SK-N-SH treated with all-trans-retinoic acid at 6 μM for 48 hours (cell line): ENCODE measurements at regions not wholly inside any gene's neighbourhood (a gene's known extent, or its start where the extent isn't known, plus 50 kb on each side); places are given as distances from the start of the nearest gene placed in this dataset.

Source experiments
- ATAC-seq: fragments of 200-7000 bp; cut with Tn5 transposase; 3 replicates; pipeline ENCODE4 v1.9.1; 2020; ENCODE audit warnings: mild to moderate bottlenecking, moderate library complexity
- ARNTL ChIP-seq: fragments of 450-650 bp; formaldehyde crosslinking; IDR thresholded peaks from 2 replicates; pipeline ENCODE4 v1.5.0; 2020; ENCODE audit warnings: low read depth, mild to moderate bottlenecking, moderate library complexity, borderline replicate concordance
- BACH2 ChIP-seq: fragments of 250-450 bp; sonication (Bioruptor Pico); IDR thresholded peaks from 2 replicates; pipeline ENCODE4 v1.9.0; 2021; ENCODE audit warnings: mild to moderate bottlenecking, borderline replicate concordance
- CSDC2 ChIP-seq: fragments of 250-450 bp; sonication (Bioruptor Pico); IDR thresholded peaks from 2 replicates; pipeline ENCODE4 v1.5.0; 2020; ENCODE audit warnings: mild to moderate bottlenecking, moderate library complexity
- ESRRG ChIP-seq: fragments of 250-450 bp; sonication (Bioruptor Pico); IDR thresholded peaks from 2 replicates; pipeline ENCODE4 v1.6.1; 2021; ENCODE audit warnings: mild to moderate bottlenecking
- GLIS3 ChIP-seq: fragments of 250-450 bp; sonication (Bioruptor Pico); IDR thresholded peaks from 2 replicates; pipeline ENCODE4 v1.5.0; 2020; ENCODE audit warnings: mild to moderate bottlenecking, moderate library complexity
- ISL1 ChIP-seq: fragments of 250-450 bp; sonication (Bioruptor Pico); IDR thresholded peaks from 2 replicates; pipeline ENCODE4 v2.1.2; 2022; ENCODE audit warnings: mild to moderate bottlenecking, moderate library complexity
- OSR1 ChIP-seq: fragments of 250-450 bp; sonication (Bioruptor Pico); IDR thresholded peaks from 2 replicates; pipeline ENCODE4 v1.8.0; 2022; ENCODE audit warnings: moderate library complexity, mild to moderate bottlenecking, inconsistent platforms
- PPARA ChIP-seq: fragments of 250-450 bp; sonication (Bioruptor Pico); IDR thresholded peaks from 2 replicates; pipeline ENCODE4 v1.5.0; 2020; ENCODE audit warnings: mild to moderate bottlenecking, borderline replicate concordance
- SNAI2 ChIP-seq: fragments of 250-450 bp; sonication (Bioruptor Pico); IDR thresholded peaks from 2 replicates; pipeline ENCODE4 v1.5.0; 2020; ENCODE audit warnings: mild to moderate bottlenecking, moderate library complexity
- TCF4 ChIP-seq: fragments of 250-450 bp; sonication (Bioruptor Pico); IDR thresholded peaks from 2 replicates; pipeline ENCODE4 v1.8.0; 2021; ENCODE audit warnings: mild to moderate bottlenecking, moderate library complexity, borderline replicate concordance
- TOX ChIP-seq: fragments of 250-450 bp; sonication (Bioruptor Pico); IDR thresholded peaks from 2 replicates; pipeline ENCODE4 v1.8.0; 2021; ENCODE audit warnings: mild to moderate bottlenecking, moderate library complexity, borderline replicate concordance
- ZC3H10 ChIP-seq: fragments of 250-450 bp; sonication (Bioruptor Pico); IDR thresholded peaks from 2 replicates; pipeline ENCODE4 v1.5.1; 2021; ENCODE audit warnings: mild to moderate bottlenecking, moderate library complexity
- ZFP3 ChIP-seq: fragments of 250-450 bp; sonication (Bioruptor Pico); IDR thresholded peaks from 2 replicates; pipeline ENCODE4 v1.5.0; 2020; ENCODE audit warnings: mild to moderate bottlenecking, moderate library complexity
- ZFP30 ChIP-seq: fragments of 450-650 bp; formaldehyde crosslinking; IDR thresholded peaks from 2 replicates; pipeline ENCODE4 v1.5.0; 2022; ENCODE audit warnings: mild to moderate bottlenecking, moderate library complexity
- ZNF565 ChIP-seq: fragments of 450-650 bp; formaldehyde crosslinking; conservative IDR thresholded peaks from 2 replicates; pipeline ENCODE4 v1.5.0; 2020; ENCODE audit warnings: low read depth, mild to moderate bottlenecking, moderate library complexity
- ZNF70 ChIP-seq: fragments of 450-650 bp; formaldehyde crosslinking; IDR thresholded peaks from 2 replicates; pipeline ENCODE4 v1.5.0; 2020; ENCODE audit warnings: mild to moderate bottlenecking, moderate library complexity
- ZNF8 ChIP-seq: fragments of 450-650 bp; formaldehyde crosslinking; IDR thresholded peaks from 2 replicates; pipeline ENCODE4 v1.5.0; 2020; ENCODE audit warnings: mild to moderate bottlenecking, moderate library complexity
- TF ChIP-seq, protein P1 (sequence below): fragments of 250-450 bp; sonication (Bioruptor Pico); IDR thresholded peaks from 2 replicates; pipeline ENCODE4 v1.5.0; 2020; ENCODE audit warnings: mild to moderate bottlenecking, moderate library complexity
- TF ChIP-seq, protein P2 (sequence below): fragments of 250-450 bp; sonication (Bioruptor Pico); IDR thresholded peaks from 2 replicates; pipeline ENCODE4 v1.8.0; 2020; ENCODE audit warnings: mild to moderate bottlenecking, moderate library complexity, borderline replicate concordance
- TF ChIP-seq, protein P3 (sequence below): fragments of 250-450 bp; sonication (Bioruptor Pico); IDR thresholded peaks from 2 replicates; pipeline ENCODE4 v1.5.1; 2020; ENCODE audit warnings: low read depth, mild to moderate bottlenecking, moderate library complexity
- TF ChIP-seq, protein P4 (sequence below): fragments of 250-450 bp; sonication (Bioruptor Pico); IDR thresholded peaks from 2 replicates; pipeline ENCODE4 v1.5.1; 2021; ENCODE audit warnings: mild to moderate bottlenecking, moderate library complexity
- TF ChIP-seq, protein P5 (sequence below): fragments of 250-450 bp; sonication (Bioruptor Pico); IDR thresholded peaks from 2 replicates; pipeline ENCODE4 v1.8.0; 2021; ENCODE audit warnings: low read depth, mild to moderate bottlenecking, moderate library complexity, borderline replicate concordance

DNA sequence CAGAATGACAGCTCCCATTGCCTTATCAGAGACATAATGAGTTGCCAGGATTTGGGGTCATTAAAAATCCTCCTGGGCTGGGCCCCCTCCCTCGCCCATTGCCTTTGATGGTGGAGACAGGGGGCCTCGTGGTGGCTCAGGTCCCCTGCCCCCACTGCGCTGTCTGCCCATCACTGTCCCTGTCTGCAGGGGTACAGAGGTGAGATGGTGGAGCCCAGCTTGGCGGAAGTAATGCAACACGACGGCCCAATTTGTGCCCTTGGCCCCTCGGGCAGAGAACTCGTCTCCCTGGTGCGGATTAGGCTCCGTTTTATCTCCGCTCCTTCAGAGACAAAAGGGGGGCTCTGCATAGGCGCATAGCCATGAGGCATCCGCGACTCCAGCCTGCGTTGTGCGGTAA, 152.4 kb upstream of the UNC5B start:
- TF ChIP-seq ZNF565 (CRISPR knock-in tag) (no peak), ESRRG (no peak), TOX (CRISPR knock-in tag) (no peak), GLIS3 (no peak), SNAI2 (CRISPR knock-in tag) (no peak), ZFP3 (CRISPR knock-in tag) (no peak), ZC3H10 (CRISPR knock-in tag) (no peak), ARNTL (CRISPR knock-in tag) (no peak), TCF4 (CRISPR knock-in tag) (no peak), CSDC2 (no peak), ISL1 (CRISPR knock-in tag) (no peak), ZNF70 (no peak), PPARA (CRISPR knock-in tag) (no peak)
- TF ChIP-seq, protein P1, sequence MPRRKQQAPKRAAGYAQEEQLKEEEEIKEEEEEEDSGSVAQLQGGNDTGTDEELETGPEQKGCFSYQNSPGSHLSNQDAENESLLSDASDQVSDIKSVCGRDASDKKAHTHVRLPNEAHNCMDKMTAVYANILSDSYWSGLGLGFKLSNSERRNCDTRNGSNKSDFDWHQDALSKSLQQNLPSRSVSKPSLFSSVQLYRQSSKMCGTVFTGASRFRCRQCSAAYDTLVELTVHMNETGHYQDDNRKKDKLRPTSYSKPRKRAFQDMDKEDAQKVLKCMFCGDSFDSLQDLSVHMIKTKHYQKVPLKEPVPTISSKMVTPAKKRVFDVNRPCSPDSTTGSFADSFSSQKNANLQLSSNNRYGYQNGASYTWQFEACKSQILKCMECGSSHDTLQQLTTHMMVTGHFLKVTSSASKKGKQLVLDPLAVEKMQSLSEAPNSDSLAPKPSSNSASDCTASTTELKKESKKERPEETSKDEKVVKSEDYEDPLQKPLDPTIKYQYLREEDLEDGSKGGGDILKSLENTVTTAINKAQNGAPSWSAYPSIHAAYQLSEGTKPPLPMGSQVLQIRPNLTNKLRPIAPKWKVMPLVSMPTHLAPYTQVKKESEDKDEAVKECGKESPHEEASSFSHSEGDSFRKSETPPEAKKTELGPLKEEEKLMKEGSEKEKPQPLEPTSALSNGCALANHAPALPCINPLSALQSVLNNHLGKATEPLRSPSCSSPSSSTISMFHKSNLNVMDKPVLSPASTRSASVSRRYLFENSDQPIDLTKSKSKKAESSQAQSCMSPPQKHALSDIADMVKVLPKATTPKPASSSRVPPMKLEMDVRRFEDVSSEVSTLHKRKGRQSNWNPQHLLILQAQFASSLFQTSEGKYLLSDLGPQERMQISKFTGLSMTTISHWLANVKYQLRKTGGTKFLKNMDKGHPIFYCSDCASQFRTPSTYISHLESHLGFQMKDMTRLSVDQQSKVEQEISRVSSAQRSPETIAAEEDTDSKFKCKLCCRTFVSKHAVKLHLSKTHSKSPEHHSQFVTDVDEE (CRISPR knock-in tag) = no peak
- TF ChIP-seq, protein P2, sequence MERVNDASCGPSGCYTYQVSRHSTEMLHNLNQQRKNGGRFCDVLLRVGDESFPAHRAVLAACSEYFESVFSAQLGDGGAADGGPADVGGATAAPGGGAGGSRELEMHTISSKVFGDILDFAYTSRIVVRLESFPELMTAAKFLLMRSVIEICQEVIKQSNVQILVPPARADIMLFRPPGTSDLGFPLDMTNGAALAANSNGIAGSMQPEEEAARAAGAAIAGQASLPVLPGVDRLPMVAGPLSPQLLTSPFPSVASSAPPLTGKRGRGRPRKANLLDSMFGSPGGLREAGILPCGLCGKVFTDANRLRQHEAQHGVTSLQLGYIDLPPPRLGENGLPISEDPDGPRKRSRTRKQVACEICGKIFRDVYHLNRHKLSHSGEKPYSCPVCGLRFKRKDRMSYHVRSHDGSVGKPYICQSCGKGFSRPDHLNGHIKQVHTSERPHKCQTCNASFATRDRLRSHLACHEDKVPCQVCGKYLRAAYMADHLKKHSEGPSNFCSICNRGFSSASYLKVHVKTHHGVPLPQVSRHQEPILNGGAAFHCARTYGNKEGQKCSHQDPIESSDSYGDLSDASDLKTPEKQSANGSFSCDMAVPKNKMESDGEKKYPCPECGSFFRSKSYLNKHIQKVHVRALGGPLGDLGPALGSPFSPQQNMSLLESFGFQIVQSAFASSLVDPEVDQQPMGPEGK (CRISPR knock-in tag) = no peak
- TF ChIP-seq, protein P3, sequence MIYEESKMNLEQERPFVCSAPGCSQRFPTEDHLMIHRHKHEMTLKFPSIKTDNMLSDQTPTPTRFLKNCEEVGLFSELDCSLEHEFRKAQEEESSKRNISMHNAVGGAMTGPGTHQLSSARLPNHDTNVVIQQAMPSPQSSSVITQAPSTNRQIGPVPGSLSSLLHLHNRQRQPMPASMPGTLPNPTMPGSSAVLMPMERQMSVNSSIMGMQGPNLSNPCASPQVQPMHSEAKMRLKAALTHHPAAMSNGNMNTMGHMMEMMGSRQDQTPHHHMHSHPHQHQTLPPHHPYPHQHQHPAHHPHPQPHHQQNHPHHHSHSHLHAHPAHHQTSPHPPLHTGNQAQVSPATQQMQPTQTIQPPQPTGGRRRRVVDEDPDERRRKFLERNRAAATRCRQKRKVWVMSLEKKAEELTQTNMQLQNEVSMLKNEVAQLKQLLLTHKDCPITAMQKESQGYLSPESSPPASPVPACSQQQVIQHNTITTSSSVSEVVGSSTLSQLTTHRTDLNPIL (CRISPR knock-in tag) = no peak
- TF ChIP-seq, protein P4, sequence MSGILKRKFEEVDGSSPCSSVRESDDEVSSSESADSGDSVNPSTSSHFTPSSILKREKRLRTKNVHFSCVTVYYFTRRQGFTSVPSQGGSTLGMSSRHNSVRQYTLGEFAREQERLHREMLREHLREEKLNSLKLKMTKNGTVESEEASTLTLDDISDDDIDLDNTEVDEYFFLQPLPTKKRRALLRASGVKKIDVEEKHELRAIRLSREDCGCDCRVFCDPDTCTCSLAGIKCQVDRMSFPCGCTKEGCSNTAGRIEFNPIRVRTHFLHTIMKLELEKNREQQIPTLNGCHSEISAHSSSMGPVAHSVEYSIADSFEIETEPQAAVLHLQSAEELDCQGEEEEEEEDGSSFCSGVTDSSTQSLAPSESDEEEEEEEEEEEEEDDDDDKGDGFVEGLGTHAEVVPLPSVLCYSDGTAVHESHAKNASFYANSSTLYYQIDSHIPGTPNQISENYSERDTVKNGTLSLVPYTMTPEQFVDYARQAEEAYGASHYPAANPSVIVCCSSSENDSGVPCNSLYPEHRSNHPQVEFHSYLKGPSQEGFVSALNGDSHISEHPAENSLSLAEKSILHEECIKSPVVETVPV (CRISPR knock-in tag) = no peak
- TF ChIP-seq, protein P5, sequence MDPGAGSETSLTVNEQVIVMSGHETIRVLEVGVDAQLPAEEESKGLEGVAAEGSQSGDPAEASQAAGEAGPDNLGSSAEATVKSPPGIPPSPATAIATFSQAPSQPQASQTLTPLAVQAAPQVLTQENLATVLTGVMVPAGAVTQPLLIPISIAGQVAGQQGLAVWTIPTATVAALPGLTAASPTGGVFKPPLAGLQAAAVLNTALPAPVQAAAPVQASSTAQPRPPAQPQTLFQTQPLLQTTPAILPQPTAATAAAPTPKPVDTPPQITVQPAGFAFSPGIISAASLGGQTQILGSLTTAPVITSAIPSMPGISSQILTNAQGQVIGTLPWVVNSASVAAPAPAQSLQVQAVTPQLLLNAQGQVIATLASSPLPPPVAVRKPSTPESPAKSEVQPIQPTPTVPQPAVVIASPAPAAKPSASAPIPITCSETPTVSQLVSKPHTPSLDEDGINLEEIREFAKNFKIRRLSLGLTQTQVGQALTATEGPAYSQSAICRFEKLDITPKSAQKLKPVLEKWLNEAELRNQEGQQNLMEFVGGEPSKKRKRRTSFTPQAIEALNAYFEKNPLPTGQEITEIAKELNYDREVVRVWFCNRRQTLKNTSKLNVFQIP = no peak
- TF ChIP-seq, all 23 proteins: peak for 0

DNA sequence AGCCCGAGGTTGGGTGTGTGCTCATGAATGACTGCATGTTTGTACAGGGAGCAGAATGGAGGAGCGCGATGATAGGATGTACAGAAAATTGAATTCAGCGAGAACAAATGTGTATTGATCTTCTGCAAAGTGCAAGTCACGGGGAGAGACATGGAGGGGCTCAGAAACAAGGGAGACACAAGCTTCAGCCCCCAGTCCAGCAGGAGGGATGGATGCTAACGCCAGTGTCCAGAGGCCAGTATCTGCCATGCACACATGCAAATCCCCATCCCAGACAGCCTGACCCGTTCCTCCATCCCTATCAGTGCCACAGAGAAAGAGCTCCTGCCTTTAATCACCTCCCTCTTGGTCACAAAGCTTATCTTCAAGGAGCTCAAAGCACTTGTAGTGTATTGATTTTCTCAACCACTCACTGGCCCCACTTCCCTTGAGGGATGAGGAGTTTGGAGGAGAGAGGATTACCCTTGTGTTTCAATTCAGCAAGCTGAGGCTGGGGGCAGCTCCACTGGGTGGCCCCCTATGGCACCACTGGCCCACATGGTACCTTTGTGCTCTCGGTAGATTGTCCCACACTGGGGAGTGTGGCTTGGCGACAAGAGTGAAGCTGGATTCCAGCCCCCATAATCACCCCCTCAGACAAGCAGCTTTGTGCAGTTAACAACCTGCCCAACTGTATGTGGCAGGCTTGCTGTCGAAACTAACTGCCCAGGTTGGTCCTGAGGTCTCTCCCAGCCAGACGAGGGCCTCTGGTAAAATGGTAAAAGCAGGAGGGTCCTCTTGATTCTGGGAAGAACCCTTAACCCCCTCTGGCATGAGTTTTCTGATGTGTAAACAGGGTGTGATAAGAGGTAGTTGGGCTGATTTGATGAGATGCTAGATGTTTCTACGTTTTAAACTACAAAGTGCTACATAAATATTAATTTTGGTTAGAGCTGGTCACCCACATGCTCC, 151.6 kb upstream of the UNC5B start:
- TF ChIP-seq SNAI2 (CRISPR knock-in tag) (no peak), ARNTL (CRISPR knock-in tag) (no peak), BACH2 (no peak), ZFP30 (CRISPR knock-in tag) (no peak), PPARA (CRISPR knock-in tag) (no peak), ISL1 (CRISPR knock-in tag) (no peak), ESRRG (no peak), ZFP3 (CRISPR knock-in tag) (no peak), TOX (CRISPR knock-in tag) (no peak), ZNF8 (no peak), CSDC2 (no peak), ZNF565 (CRISPR knock-in tag) (no peak), OSR1 (no peak)
- TF ChIP-seq, protein P5 = no peak
- TF ChIP-seq, protein P4 (CRISPR knock-in tag) = no peak
- no peak for ATAC-seq

More for the DNA sequence above, 152.4 kb upstream of the UNC5B start:
- ATAC-seq = no peak
